K562 (cell line): ENCODE measurements at regions not wholly inside any gene's neighbourhood (a gene's known extent, or its start where the extent isn't known, plus 50 kb on each side); places are given as distances from the start of the nearest gene placed in this dataset.

Source experiments
- ATAC-seq: fragments of 200-7000 bp; cut with Tn5 transposase; 3 replicates; pipeline ENCODE4 v1.9.1; 2020; ENCODE audit warnings: moderate library complexity
- BruUV-seq: library from RNA; stranded (reverse); fragments of 400-500 nt; replicated peaks from 2 replicates; lab custom pipeline; 2021; lab: Mats Ljungman, UMichigan
- CTCF ChIA-PET: fragments of 300-600 bp; formaldehyde crosslinking; extraction: SDS; loops from one replicate; lab custom pipeline; 2021; ENCODE audit warnings: low intra/inter-chr PET ratio; lab: Yijun Ruan, JAX
- POLR2A ChIA-PET: fragments of 300-600, 350-650 bp; sonication (Branson Sonifier 250); formaldehyde crosslinking; extraction: SDS; loops from one replicate; lab custom pipeline; 2021; ENCODE audit warnings: antibody characterized with exemption, inconsistent platforms; lab: Yijun Ruan, JAX
- DNase-seq, 4 experiments: peaks; one replicate each; pipeline versions ENCODE4 v3.0.0 to v3.0.0-alpha.2; 2011 to 2018; ENCODE audit warnings: low spot score in 3 of 4, mixed read lengths in 3 of 4; ENCODE audit errors: extremely low read depth in 1 of 4
- FAIRE-seq: peaks from 2 replicates; lab custom pipeline; 2011; peaks lifted over from hg19 to GRCh38; lab: Jason Lieb, UNC
- H2AFZ ChIP-seq: 2 replicates; pipeline ENCODE4 v1.6.0; 2011; ENCODE audit warnings: low read depth, low read length, control low read depth, inconsistent platforms
- H3K27ac ChIP-seq: fragments of 200-600 bp; 3 replicates; pipeline ENCODE4 v1.8.0; 2011; ENCODE audit warnings: low read depth, mild to moderate bottlenecking, control low read depth, inconsistent platforms, low read length, moderate library complexity, mixed read lengths; ENCODE audit errors: extremely low read depth
- H3K27me3 ChIP-seq, 2 experiments: fragments of 300-600 bp in 1 of 2; 2 replicates in 1 of 2; 3 replicates in 1 of 2; pipeline versions ENCODE4 v1.6.0 to v1.8.0; 2011; ENCODE audit warnings: inconsistent platforms in 2 of 2, low read length in 2 of 2, mild to moderate bottlenecking in 1 of 2, mixed read lengths in 1 of 2, moderate library complexity in 1 of 2; ENCODE audit not compliant: control insufficient read depth in 2 of 2, insufficient read depth in 2 of 2
- H3K36me3 ChIP-seq: fragments of 300-600 bp; 3 replicates; pipeline ENCODE4 v1.8.0; 2011; ENCODE audit warnings: mild to moderate bottlenecking, low read length, inconsistent platforms; ENCODE audit not compliant: control insufficient read depth, insufficient read depth
- H3K4me1 ChIP-seq, 2 experiments: fragments of 200-600 bp in 1 of 2; replicated peaks in 1 of 2; 2 replicates in 1 of 2; 3 replicates in 1 of 2; pipeline versions ENCODE4 v1.5.1 to v1.8.0; 2011; ENCODE audit warnings: inconsistent platforms in 2 of 2, low read length in 2 of 2, mild to moderate bottlenecking in 1 of 2, mixed read lengths in 1 of 2, moderate library complexity in 1 of 2; ENCODE audit not compliant: control insufficient read depth in 2 of 2, insufficient read depth in 2 of 2
- H3K4me2 ChIP-seq: 2 replicates; pipeline ENCODE4 v1.6.1; 2011; ENCODE audit warnings: low read length, control low read depth, inconsistent platforms, mixed read lengths; ENCODE audit not compliant: insufficient read depth
- H3K4me3 ChIP-seq: fragments of 200-600 bp; sonication (generic), shearing (Covaris generic); 2 replicates; pipeline ENCODE4 v1.5.1; 2016; ENCODE audit warnings: control low read depth, inconsistent platforms
- H3K79me2 ChIP-seq: fragments of 200-600 bp; 3 replicates; pipeline ENCODE4 v1.8.0; 2011; ENCODE audit warnings: low read length, inconsistent platforms; ENCODE audit not compliant: control insufficient read depth, insufficient read depth
- H3K9ac ChIP-seq, 2 experiments: 2 replicates each; pipeline versions ENCODE4 v1.6.0 to v1.6.1; 2011; ENCODE audit warnings: low read depth in 2 of 2, low read length in 2 of 2, control low read depth in 1 of 2, inconsistent platforms in 1 of 2, mild to moderate bottlenecking in 1 of 2, mixed read lengths in 1 of 2; ENCODE audit not compliant: insufficient read depth in 1 of 2
- H3K9me1 ChIP-seq: one replicate; pipeline ENCODE4 v1.6.0; 2011; ENCODE audit warnings: inconsistent platforms, mild to moderate bottlenecking, low read length, moderate library complexity; ENCODE audit not compliant: control insufficient read depth, insufficient read depth
- H3K9me3 ChIP-seq: replicated peaks from 2 replicates; pipeline ENCODE4 v1.5.1; 2011; ENCODE audit warnings: low read depth, low read length, inconsistent platforms; ENCODE audit not compliant: control insufficient read depth, insufficient read depth
- H4K20me1 ChIP-seq: replicated peaks from 2 replicates; pipeline ENCODE4 v1.6.1; 2011; ENCODE audit warnings: low read length, inconsistent platforms, mixed read lengths; ENCODE audit not compliant: control insufficient read depth, insufficient read depth
- BRD4 ChIP-seq: fragments of 200-600 bp; sonication (generic); IDR thresholded peaks from 2 replicates; pipeline ENCODE4 v1.6.1; 2017; ENCODE audit warnings: inconsistent platforms
- ELF2 ChIP-seq: fragments of 250-450 bp; sonication (Bioruptor Pico); IDR thresholded peaks from 2 replicates; pipeline ENCODE4 v1.5.0; 2021; ENCODE audit warnings: mild to moderate bottlenecking
- HDAC1 ChIP-seq, 2 experiments: fragments of 450-650 bp; IDR thresholded peaks; 2 replicates each; pipeline ENCODE4 v1.6.1; 2016 to 2017; ENCODE audit warnings: inconsistent platforms in 1 of 2, mild to moderate bottlenecking in 1 of 2, moderate library complexity in 1 of 2
- KDM2B ChIP-seq: fragments of 250-450 bp; sonication (Bioruptor Pico); IDR thresholded peaks from 2 replicates; pipeline ENCODE4 v1.8.0; 2021; ENCODE audit warnings: mild to moderate bottlenecking, moderate library complexity
- KLF10 ChIP-seq: fragments of 250-450 bp; sonication (Bioruptor Pico); IDR thresholded peaks from 2 replicates; pipeline ENCODE4 v1.6.1; 2021; ENCODE audit warnings: matching md5 sums
- NCOA4 ChIP-seq: fragments of 450-650 bp; IDR thresholded peaks from 2 replicates; pipeline ENCODE4 v1.6.1; 2018; ENCODE audit warnings: mild to moderate bottlenecking; ENCODE audit not compliant: partially characterized antibody
- SPI1 ChIP-seq: IDR thresholded peaks from 2 replicates; pipeline ENCODE4 v1.6.1; 2011; ENCODE audit warnings: low read depth, low read length, control low read depth, borderline replicate concordance
- ZNF143 ChIP-seq: sonication (generic); formaldehyde crosslinking; IDR thresholded peaks from 2 replicates; pipeline ENCODE4 v1.9.0; 2022; ENCODE audit warnings: mild to moderate bottlenecking, missing genetic modification reagents
- WGBS: fragments of 100-300 bp; shearing (Covaris generic); methylation state at CpG from one replicate; pipeline ENCODE4 v1.1.6; 2016; ENCODE audit warnings: low coverage, mixed read lengths; ENCODE audit not compliant: insufficient coverage; ENCODE audit errors: missing lambda C conversion rate; 5-methylcytosine and 5-hydroxymethylcytosine counted together
- in situ Hi-C: fragments of 300-500 bp; cut with MboI; formaldehyde crosslinking; loops from 4 replicates; pipeline ENCODE4 v1.15.0; 2018; ENCODE audit warnings: inconsistent platforms, mixed read lengths
- intact Hi-C: fragments of 100-400 bp; cut with micrococcal nuclease; formaldehyde crosslinking; loops from 2 replicates; pipeline ENCODE4 v1.14.2; 2022
- TF ChIP-seq, protein P1 (sequence below), 2 experiments: IDR thresholded peaks; 2 replicates each; pipeline ENCODE4 v1.6.1; 2012; ENCODE audit warnings: improper control_type of control experiment in 2 of 2, low read depth in 2 of 2, low read length in 2 of 2, borderline replicate concordance in 1 of 2
- TF ChIP-seq, protein P2 (sequence below): fragments of 200-800 bp; sonication (Bioruptor generic); IDR thresholded peaks from 2 replicates; pipeline ENCODE4 v1.6.1; 2017; ENCODE audit warnings: missing genetic modification characterization, missing compliant biosample characterization

DNA sequence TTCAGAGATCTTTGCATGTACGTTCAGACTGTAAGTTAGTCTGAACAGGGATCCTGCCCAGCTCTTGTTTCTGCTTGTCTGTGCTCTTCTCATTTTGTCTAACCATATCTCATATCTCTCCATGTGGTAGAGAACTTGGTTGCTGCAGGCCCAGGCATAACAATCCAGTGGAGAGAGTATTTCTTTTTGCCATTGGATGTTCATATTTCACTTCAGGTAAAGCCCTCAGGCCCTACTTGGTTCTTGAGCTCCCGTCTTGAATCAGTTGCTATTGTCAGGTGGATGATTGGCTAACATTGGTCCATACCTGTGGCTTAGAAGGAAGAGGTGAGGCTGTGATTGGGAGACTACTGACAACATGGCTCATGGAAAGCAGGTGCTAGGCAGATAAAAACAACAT, 357.7 kb upstream of the FLRT2 start (continued):
- TF ChIP-seq NCOA4 (no peak), ELF2 (CRISPR knock-in tag) (no peak), KLF10 (CRISPR knock-in tag) (no peak), BRD4 (no peak)
- TF ChIP-seq, protein P1, sequence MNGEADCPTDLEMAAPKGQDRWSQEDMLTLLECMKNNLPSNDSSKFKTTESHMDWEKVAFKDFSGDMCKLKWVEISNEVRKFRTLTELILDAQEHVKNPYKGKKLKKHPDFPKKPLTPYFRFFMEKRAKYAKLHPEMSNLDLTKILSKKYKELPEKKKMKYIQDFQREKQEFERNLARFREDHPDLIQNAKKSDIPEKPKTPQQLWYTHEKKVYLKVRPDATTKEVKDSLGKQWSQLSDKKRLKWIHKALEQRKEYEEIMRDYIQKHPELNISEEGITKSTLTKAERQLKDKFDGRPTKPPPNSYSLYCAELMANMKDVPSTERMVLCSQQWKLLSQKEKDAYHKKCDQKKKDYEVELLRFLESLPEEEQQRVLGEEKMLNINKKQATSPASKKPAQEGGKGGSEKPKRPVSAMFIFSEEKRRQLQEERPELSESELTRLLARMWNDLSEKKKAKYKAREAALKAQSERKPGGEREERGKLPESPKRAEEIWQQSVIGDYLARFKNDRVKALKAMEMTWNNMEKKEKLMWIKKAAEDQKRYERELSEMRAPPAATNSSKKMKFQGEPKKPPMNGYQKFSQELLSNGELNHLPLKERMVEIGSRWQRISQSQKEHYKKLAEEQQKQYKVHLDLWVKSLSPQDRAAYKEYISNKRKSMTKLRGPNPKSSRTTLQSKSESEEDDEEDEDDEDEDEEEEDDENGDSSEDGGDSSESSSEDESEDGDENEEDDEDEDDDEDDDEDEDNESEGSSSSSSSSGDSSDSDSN (IDR thresholded peaks at IDR 0.05; ENCODE audit: borderline replicate concordance in 1 of 2, low read depth in 2 of 2, low read length in 2 of 2): no peak

DNA sequence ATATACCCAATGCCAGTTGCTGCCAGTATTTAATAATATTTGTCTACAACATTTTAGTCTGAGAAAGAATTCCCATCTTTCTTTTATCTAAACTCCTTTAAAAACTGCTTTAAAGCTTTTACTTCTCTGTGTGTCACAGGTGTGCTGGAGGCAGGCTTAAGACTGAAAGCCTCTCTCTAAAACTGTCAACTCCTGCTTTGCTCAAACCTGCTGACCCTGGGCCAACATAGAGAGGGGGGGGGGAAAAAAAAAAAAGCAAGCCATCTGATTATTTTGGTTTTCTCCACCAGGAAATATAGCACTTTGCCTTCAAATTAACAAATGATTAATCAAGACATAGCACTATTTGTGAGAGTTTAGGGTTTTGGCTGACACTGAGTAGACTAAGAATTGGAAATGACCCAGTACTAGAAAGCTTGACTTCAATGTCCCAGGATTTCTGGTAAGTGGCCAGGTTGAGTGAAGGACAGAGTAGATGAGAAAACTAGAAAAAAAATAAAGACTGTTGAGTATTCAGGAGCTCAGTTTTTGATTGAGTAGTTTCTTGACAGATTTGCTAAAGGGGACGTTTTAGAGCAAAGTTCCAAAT, 357.0 kb upstream of the FLRT2 start:
- ChIA-PET POLR2A (no interaction called here), CTCF (no interaction called here)
- no peak for DNase-seq
- intact Hi-C loops: no loop called here
- BruUV-seq: no TSS peak
- Histone ChIP-seq H3K4me3 (no peak overlapping the region), H3K9ac (no peak overlapping the region), H3K27me3 (no peaks in the 10 kb centered on the region), H3K4me1 (no peaks in the 10 kb centered on the region), H3K4me2 (no peak overlapping the region), H4K20me1 (no peaks in the 10 kb centered on the region), H3K27ac (no peak overlapping the region), H3K9me3 (no peaks in the 10 kb centered on the region), H2AFZ (no peak overlapping the region), H3K9me1 (no peaks in the 10 kb centered on the region), H3K79me2 (no peaks in the 10 kb centered on the region), H3K36me3 (no peaks in the 10 kb centered on the region)
- no peak for ATAC-seq
- WGBS: 0% methylated on average over 1 of the region's 1 CpG
- no peak for FAIRE-seq
- in situ Hi-C loops: no loop called here
- TF ChIP-seq HDAC1 (IDR thresholded peaks at IDR 0.05): no peak
- TF ChIP-seq SPI1: no peak
- no peak for TF ChIP-seq ZNF143 (CRISPR knock-in tag)
- no peak for TF ChIP-seq KDM2B (CRISPR knock-in tag)
- TF ChIP-seq, protein P2, sequence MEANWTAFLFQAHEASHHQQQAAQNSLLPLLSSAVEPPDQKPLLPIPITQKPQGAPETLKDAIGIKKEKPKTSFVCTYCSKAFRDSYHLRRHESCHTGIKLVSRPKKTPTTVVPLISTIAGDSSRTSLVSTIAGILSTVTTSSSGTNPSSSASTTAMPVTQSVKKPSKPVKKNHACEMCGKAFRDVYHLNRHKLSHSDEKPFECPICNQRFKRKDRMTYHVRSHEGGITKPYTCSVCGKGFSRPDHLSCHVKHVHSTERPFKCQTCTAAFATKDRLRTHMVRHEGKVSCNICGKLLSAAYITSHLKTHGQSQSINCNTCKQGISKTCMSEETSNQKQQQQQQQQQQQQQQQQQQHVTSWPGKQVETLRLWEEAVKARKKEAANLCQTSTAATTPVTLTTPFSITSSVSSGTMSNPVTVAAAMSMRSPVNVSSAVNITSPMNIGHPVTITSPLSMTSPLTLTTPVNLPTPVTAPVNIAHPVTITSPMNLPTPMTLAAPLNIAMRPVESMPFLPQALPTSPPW: no peak
